A204.1 (cell line): ENCODE measurements at regions not wholly inside any gene's neighbourhood (a gene's known extent, or its start where the extent isn't known, plus 50 kb on each side); places are given as distances from the start of the nearest gene placed in this dataset.

Experiments
- FAIRE-seq: peaks from 2 replicates; lab custom pipeline; 2012; peaks lifted over from hg19 to GRCh38; lab: Jason Lieb, UNC

- no peak for FAIRE-seq
These were observed 64.0 kb upstream of the EPHA3 start for GRCh38 chr3:89043406-89043932.

GRCh38 chr3:89046661-89047060 lies 60.8 kb upstream of the EPHA3 start:
- FAIRE-seq = no peak

GRCh38 chr3:89049119-89049518 lies 58.3 kb upstream of the EPHA3 start:
- FAIRE-seq = no peak

- FAIRE-seq = no peak
These were observed 55.0 kb upstream of the EPHA3 start for GRCh38 chr3:89052386-89052785.

GRCh38 chr3:89057398-89057797 lies 50.0 kb upstream of the EPHA3 start:
- FAIRE-seq = no peak
